Ishikawa (cell line): ENCODE measurements at regions not wholly inside any gene's neighbourhood (a gene's known extent, or its start where the extent isn't known, plus 50 kb on each side); places are given as distances from the start of the nearest gene placed in this dataset.

Source experiments
- CEBPB ChIP-seq: IDR thresholded peaks from 2 replicates; pipeline ENCODE4 v1.6.1; 2012
- CREB1 ChIP-seq: IDR thresholded peaks from 2 replicates; pipeline ENCODE4 v1.6.1; 2012; ENCODE audit warnings: low read depth
- EGR1 ChIP-seq: IDR thresholded peaks from 2 replicates; pipeline ENCODE4 v1.6.1; 2012
- EP300 ChIP-seq: IDR thresholded peaks from 2 replicates; pipeline ENCODE4 v1.6.1; 2012; ENCODE audit warnings: borderline replicate concordance
- FOXM1 ChIP-seq: IDR thresholded peaks from 2 replicates; pipeline ENCODE4 v1.6.1; 2012; ENCODE audit warnings: low read depth, borderline replicate concordance
- MAX ChIP-seq: IDR thresholded peaks from 2 replicates; pipeline ENCODE4 v1.6.1; 2012
- NFIC ChIP-seq: IDR thresholded peaks from 2 replicates; pipeline ENCODE4 v1.6.1; 2012
- RAD21 ChIP-seq: IDR thresholded peaks from 2 replicates; pipeline ENCODE4 v1.6.1; 2012; ENCODE audit warnings: low read depth
- REST ChIP-seq: IDR thresholded peaks from 2 replicates; pipeline ENCODE4 v1.6.1; 2012; ENCODE audit warnings: low read depth, mild to moderate bottlenecking
- TAF1 ChIP-seq: IDR thresholded peaks from 2 replicates; pipeline ENCODE4 v1.6.1; 2012; ENCODE audit warnings: low read depth, mild to moderate bottlenecking
- TCF12 ChIP-seq: IDR thresholded peaks from 2 replicates; pipeline ENCODE4 v1.6.1; 2012; ENCODE audit warnings: low read depth
- TEAD4 ChIP-seq: IDR thresholded peaks from 2 replicates; pipeline ENCODE4 v1.6.1; 2012
- USF1 ChIP-seq: IDR thresholded peaks from 2 replicates; pipeline ENCODE4 v1.6.1; 2012
- YY1 ChIP-seq: IDR thresholded peaks from 2 replicates; pipeline ENCODE4 v1.6.1; 2012; ENCODE audit warnings: low read depth
- ZBTB7A ChIP-seq: IDR thresholded peaks from 2 replicates; pipeline ENCODE4 v1.6.1; 2012; ENCODE audit warnings: low read depth

GRCh38 chr2:52139241-52139640 lies 1107.3 kb upstream of the NRXN1 start:
- TF ChIP-seq YY1 (no peak), MAX (no peak), USF1 (no peak), TEAD4 (no peak), ZBTB7A (no peak), CREB1 (no peak), EP300 (no peak), TAF1 (no peak), EGR1 (no peak), RAD21 (no peak), NFIC (no peak), REST (no peak), FOXM1 (no peak), CEBPB (no peak), TCF12 (no peak)

- TF ChIP-seq CEBPB (no peak), RAD21 (no peak), FOXM1 (no peak), USF1 (no peak), TAF1 (no peak), TCF12 (no peak), MAX (no peak), ZBTB7A (no peak), EGR1 (no peak), EP300 (no peak), REST (no peak), NFIC (no peak), YY1 (no peak), TEAD4 (no peak), CREB1 (no peak)
Observed at GRCh38 chr2:52135235-52135634, 1103.3 kb upstream of the NRXN1 start.

- TF ChIP-seq ZBTB7A: no peak
- no peak for TF ChIP-seq CEBPB
- TF ChIP-seq EGR1: no peak
- no peak for TF ChIP-seq YY1
- no peak for TF ChIP-seq FOXM1
- TF ChIP-seq NFIC: no peak
- TF ChIP-seq RAD21: no peak
- TF ChIP-seq REST: no peak
- no peak for TF ChIP-seq USF1
- TF ChIP-seq TEAD4: no peak
- no peak for TF ChIP-seq TCF12
- no peak for TF ChIP-seq TAF1
Observed at GRCh38 chr2:52128081-52128480, 1096.1 kb upstream of the NRXN1 start.

- no peak for TF ChIP-seq CREB1
- TF ChIP-seq MAX: no peak
- no peak for TF ChIP-seq CEBPB
- no peak for TF ChIP-seq YY1
- no peak for TF ChIP-seq TCF12
- TF ChIP-seq TEAD4: no peak
- TF ChIP-seq EP300: no peak
- TF ChIP-seq TAF1: no peak
- no peak for TF ChIP-seq NFIC
- no peak for TF ChIP-seq EGR1
- no peak for TF ChIP-seq ZBTB7A
- TF ChIP-seq RAD21: no peak
- no peak for TF ChIP-seq FOXM1
- no peak for TF ChIP-seq USF1
- TF ChIP-seq REST: no peak
Observed at GRCh38 chr2:52127527-52127926, 1095.6 kb upstream of the NRXN1 start.
